ENCODE measurements at regions not wholly inside any gene's neighbourhood (a gene's known extent, or its start where the extent isn't known, plus 50 kb on each side); places are given as distances from the start of the nearest gene placed in this dataset.

DNA sequence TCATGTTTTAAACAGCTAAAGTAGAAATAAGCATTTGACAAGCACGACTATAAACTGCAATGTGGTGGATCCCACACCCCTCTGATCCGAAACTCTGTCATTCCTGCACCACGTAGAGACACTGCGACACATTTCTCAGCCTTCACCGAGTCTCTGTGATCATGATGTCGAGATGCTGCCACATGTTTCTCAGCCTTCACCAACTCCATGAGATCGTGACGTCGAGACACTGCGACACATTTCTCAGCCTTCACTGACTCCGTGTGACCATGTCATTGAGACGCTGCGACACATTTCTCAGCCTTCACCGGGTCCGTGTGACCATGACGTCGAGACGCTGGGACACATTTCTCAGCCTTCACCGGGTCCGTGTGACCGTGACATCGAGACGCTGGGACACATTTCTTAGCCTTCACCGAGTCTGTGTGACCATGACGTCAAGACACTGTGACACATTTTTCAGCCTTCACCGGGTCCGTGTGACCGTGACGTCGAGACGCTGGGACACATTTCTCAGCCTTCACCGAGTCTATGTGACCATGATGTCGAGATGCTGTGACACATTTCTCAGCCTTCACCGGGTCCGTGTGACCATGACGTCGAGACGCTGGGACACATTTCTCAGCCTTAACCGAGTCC is 143.0 kb downstream of the TTLL2 start:
- no peak for DNase-seq (ENCODE audit: low read depth)
- H3K4me3 ChIP-seq (ENCODE audit: low read depth, low read length) = no peak overlapping the region
- TF ChIP-seq, protein P1, sequence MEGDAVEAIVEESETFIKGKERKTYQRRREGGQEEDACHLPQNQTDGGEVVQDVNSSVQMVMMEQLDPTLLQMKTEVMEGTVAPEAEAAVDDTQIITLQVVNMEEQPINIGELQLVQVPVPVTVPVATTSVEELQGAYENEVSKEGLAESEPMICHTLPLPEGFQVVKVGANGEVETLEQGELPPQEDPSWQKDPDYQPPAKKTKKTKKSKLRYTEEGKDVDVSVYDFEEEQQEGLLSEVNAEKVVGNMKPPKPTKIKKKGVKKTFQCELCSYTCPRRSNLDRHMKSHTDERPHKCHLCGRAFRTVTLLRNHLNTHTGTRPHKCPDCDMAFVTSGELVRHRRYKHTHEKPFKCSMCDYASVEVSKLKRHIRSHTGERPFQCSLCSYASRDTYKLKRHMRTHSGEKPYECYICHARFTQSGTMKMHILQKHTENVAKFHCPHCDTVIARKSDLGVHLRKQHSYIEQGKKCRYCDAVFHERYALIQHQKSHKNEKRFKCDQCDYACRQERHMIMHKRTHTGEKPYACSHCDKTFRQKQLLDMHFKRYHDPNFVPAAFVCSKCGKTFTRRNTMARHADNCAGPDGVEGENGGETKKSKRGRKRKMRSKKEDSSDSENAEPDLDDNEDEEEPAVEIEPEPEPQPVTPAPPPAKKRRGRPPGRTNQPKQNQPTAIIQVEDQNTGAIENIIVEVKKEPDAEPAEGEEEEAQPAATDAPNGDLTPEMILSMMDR (IDR thresholded peaks at IDR 0.05; ENCODE audit: insufficient read depth, low read depth, low read length, missing control alignments) = no peak

DNA sequence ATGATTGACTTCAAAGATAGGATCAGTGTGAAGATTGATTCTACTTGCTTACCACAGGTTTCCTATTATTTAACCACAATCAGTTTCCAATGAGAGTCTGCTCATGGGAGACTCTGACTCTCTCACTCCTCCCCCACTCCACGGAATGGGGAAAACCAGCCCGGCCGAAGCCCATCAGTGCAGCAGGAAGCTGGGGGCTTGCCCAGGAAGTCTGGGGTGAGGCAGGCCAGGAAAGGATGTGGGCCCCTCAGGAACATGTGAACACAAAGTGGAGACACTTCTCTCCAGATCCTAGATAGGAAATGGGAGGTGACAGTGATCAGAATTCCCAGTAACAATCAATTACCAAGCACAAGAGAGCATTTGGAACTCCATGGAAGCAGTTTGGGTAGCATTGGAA is 144.2 kb downstream of the TTLL2 start:
- H3K4me3 ChIP-seq (ENCODE audit: low read depth, low read length) = no peak overlapping the region
- DNase-seq (ENCODE audit: low read depth) = no peak
- TF ChIP-seq, protein P1 (IDR thresholded peaks at IDR 0.05; ENCODE audit: insufficient read depth, low read depth, low read length, missing control alignments) = no peak

DNA sequence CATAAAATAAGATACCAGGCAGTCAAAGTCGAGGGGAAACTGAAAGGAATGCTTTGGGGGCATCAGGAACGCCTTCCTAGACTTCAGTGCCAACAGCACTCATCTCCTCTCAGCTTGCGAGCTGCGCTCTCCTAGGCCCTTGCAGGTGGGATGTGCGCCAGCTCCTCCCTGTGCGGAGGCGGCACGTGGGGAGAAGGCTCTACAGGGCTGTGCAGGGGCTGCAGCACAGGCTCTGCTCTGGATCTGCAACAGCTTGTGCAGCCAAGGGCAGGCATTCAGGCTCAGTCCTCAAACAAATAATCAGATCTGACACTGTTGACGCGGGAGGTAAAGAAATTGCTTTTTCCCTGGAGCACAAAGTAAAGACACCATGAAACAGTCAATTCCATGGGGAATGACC is 144.8 kb downstream of the TTLL2 start:
- H3K4me3 ChIP-seq (ENCODE audit: low read depth, low read length) = no peak overlapping the region
- TF ChIP-seq, protein P1 (IDR thresholded peaks at IDR 0.05; ENCODE audit: insufficient read depth, low read depth, low read length, missing control alignments) = no peak
- DNase-seq (ENCODE audit: low read depth) = no peak

- no peak for DNase-seq (ENCODE audit: low read depth)
- no peak overlapping the region for H3K4me3 ChIP-seq (ENCODE audit: low read depth, low read length)
- TF ChIP-seq, protein P1 (IDR thresholded peaks at IDR 0.05; ENCODE audit: insufficient read depth, low read depth, low read length, missing control alignments) = no peak
These were observed 145.4 kb downstream of the TTLL2 start for GRCh38 chr6:167470101-167470835.

DNA sequence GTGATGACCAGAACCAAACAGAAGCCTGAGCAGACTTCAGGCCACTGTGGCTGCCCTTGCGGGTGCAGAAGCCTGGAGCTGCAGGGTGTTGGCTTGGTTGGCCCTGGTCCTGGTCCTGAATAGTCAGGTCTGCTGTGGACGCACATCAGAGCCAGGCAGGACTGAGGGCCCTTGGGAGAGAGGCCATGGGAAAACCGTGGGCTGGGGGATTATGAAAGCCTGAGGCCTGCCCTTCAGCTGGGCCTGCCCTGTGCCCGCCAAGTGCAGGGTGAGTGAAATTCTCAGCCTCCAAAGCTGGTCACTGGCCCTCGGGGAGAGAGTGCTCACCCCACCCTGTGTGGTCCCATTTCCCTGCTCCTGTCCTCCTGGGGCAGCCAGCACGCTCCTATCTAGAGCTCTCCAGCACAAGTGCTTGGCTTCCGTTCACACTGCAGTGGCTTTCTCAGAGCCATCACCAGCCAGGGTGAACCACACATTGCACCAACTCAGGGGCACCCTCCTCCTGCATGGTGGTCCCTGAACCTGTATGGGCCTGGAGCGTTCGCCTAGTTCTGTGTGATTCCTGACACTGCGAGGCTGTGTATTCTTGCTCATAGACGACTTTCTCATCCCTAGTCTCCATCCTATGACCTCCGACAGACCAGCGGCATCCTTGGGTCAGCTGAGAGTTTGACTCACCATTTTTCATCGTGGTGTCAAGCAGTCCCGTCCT is 146.1 kb downstream of the TTLL2 start:
- DNase-seq (ENCODE audit: low read depth) = no peak
- H3K4me3 ChIP-seq (ENCODE audit: low read depth, low read length) = no peak overlapping the region
- TF ChIP-seq, protein P1 (IDR thresholded peaks at IDR 0.05; ENCODE audit: insufficient read depth, low read depth, low read length, missing control alignments) = no peak

- TF ChIP-seq, protein P1 (IDR thresholded peaks at IDR 0.05; ENCODE audit: insufficient read depth, low read depth, low read length, missing control alignments) = no peak
- H3K4me3 ChIP-seq (ENCODE audit: low read depth, low read length) = no peak overlapping the region
- DNase-seq (ENCODE audit: low read depth) = no peak
These were observed 146.7 kb downstream of the TTLL2 start for GRCh38 chr6:167471548-167471930.

All from GM12865 (cell line).